H1 (cell line): ENCODE measurements at regions not wholly inside any gene's neighbourhood (a gene's known extent, or its start where the extent isn't known, plus 50 kb on each side); places are given as distances from the start of the nearest gene placed in this dataset.

Experiments
- CTCF ChIA-PET: fragments of 300-600 bp; sonication (Branson Sonifier 250); formaldehyde crosslinking; loops from one replicate; lab custom pipeline; 2021; ENCODE audit not compliant: partially characterized antibody; lab: Charles Lee
- POLR2A ChIA-PET: fragments of 300-600 bp; sonication (Branson Sonifier 250); formaldehyde crosslinking; loops from one replicate; lab custom pipeline; 2021; ENCODE audit warnings: inconsistent platforms; ENCODE audit not compliant: partially characterized antibody; lab: Charles Lee
- DNase-seq, 2 experiments: peaks; one replicate each; pipeline versions ENCODE4 v3.0.0 to v3.0.0-alpha.2; 2010 to 2022; ENCODE audit warnings: low spot score in 2 of 2, low read depth in 1 of 2, mixed read lengths in 1 of 2
- FAIRE-seq: peaks from 2 replicates; lab custom pipeline; 2011; peaks lifted over from hg19 to GRCh38; lab: Jason Lieb, UNC
- H2AFZ ChIP-seq: 2 replicates; pipeline ENCODE4 v1.8.1; 2012; ENCODE audit warnings: low read length, inconsistent platforms
- H2AK5ac ChIP-seq: 2 replicates; pipeline ENCODE4 v1.6.1; 2013; ENCODE audit warnings: low read depth, low read length
- H2BK120ac ChIP-seq: replicated peaks from 2 replicates; pipeline ENCODE3; 2013; ENCODE audit warnings: low read depth, low read length, inconsistent platforms
- H2BK12ac ChIP-seq: 2 replicates; pipeline ENCODE4 v1.6.1; 2013; ENCODE audit warnings: low read depth, low read length
- H2BK15ac ChIP-seq: 2 replicates; pipeline ENCODE4 v1.6.1; 2013; ENCODE audit warnings: low read length
- H2BK20ac ChIP-seq: 2 replicates; pipeline ENCODE4 v1.6.1; 2013; ENCODE audit warnings: low read length
- H2BK5ac ChIP-seq: 2 replicates; pipeline ENCODE4 v1.6.1; 2013; ENCODE audit warnings: low read depth, low read length
- H3K14ac ChIP-seq: 2 replicates; pipeline ENCODE4 v1.6.1; 2013; ENCODE audit warnings: inconsistent platforms; ENCODE audit not compliant: insufficient read length
- H3K18ac ChIP-seq: 2 replicates; pipeline ENCODE4 v1.6.1; 2013; ENCODE audit warnings: low read length; ENCODE audit errors: extremely low read depth
- H3K23ac ChIP-seq: 2 replicates; pipeline ENCODE4 v1.6.1; 2013; ENCODE audit warnings: inconsistent platforms; ENCODE audit not compliant: insufficient read length
- H3K23me2 ChIP-seq: 2 replicates; pipeline ENCODE4 v1.6.1; 2013; ENCODE audit warnings: low read depth, low read length
- H3K27ac ChIP-seq: 2 replicates; pipeline ENCODE4 v1.6.1; 2011; ENCODE audit warnings: low read depth, low read length, inconsistent platforms
- H3K27me3 ChIP-seq, 4 experiments: replicated peaks in 1 of 4; 1 replicate in 1 of 4; 2 replicates in 3 of 4; pipeline versions ENCODE4 v1.6.1 to v1.8.1; 2011 to 2013; ENCODE audit warnings: low read length in 3 of 4, mild to moderate bottlenecking in 3 of 4, inconsistent platforms in 2 of 4, mixed read lengths in 2 of 4, moderate library complexity in 1 of 4; ENCODE audit not compliant: control insufficient read depth in 3 of 4, insufficient read depth in 3 of 4; ENCODE audit errors: extremely low read depth in 1 of 4
- H3K36me3 ChIP-seq, 4 experiments: 2 replicates each; pipeline versions ENCODE4 v1.6.1 to v1.8.1; 2011 to 2013; ENCODE audit warnings: mild to moderate bottlenecking in 4 of 4, low read length in 3 of 4, moderate library complexity in 2 of 4, control low read depth in 1 of 4, inconsistent platforms in 1 of 4; ENCODE audit not compliant: insufficient read depth in 4 of 4, control insufficient read depth in 2 of 4
- H3K4ac ChIP-seq: replicated peaks from 2 replicates; pipeline ENCODE3; 2013; ENCODE audit warnings: low read length, low read depth, mixed read lengths, inconsistent platforms; ENCODE audit not compliant: insufficient read length
- H3K4me1 ChIP-seq, 4 experiments: replicated peaks in 1 of 4; 1 replicate in 1 of 4; 2 replicates in 3 of 4; pipeline versions ENCODE4 v1.6.1 to v1.8.1; 2011 to 2013; ENCODE audit warnings: low read length in 3 of 4, inconsistent platforms in 2 of 4, mixed read lengths in 1 of 4; ENCODE audit not compliant: insufficient read depth in 4 of 4, control insufficient read depth in 3 of 4
- H3K4me2 ChIP-seq, 2 experiments: 2 replicates each; pipeline versions ENCODE4 v1.6.1 to v1.8.1; 2011 to 2013; ENCODE audit warnings: low read depth in 2 of 2, low read length in 2 of 2, control low read depth in 1 of 2, inconsistent platforms in 1 of 2, mild to moderate bottlenecking in 1 of 2; ENCODE audit not compliant: insufficient read depth in 1 of 2
- H3K4me3 ChIP-seq, 4 experiments: fragments of 200-600, 300-600 bp in 1 of 4; sonication (generic), shearing (Covaris generic), sonication (Bioruptor Twin) in 1 of 4; 2 replicates each; pipeline versions ENCODE4 v1.5.1 to v1.8.1; 2011 to 2016; ENCODE audit warnings: low read length in 4 of 4, low read depth in 3 of 4, control low read depth in 2 of 4, inconsistent platforms in 2 of 4, mild to moderate bottlenecking in 2 of 4, mixed read lengths in 1 of 4, moderate library complexity in 1 of 4; ENCODE audit not compliant: insufficient read depth in 2 of 4; ENCODE audit errors: extremely low read depth in 1 of 4
- H3K56ac ChIP-seq: replicated peaks from 2 replicates; pipeline ENCODE3; 2013; ENCODE audit warnings: low read depth, mild to moderate bottlenecking, mixed read lengths, low read length, inconsistent platforms; ENCODE audit not compliant: insufficient read length
- H3K79me1 ChIP-seq: 2 replicates; pipeline ENCODE4 v1.6.1; 2013; ENCODE audit warnings: low read depth, low read length, control low read depth
- H3K79me2 ChIP-seq, 2 experiments: 2 replicates each; pipeline versions ENCODE4 v1.6.1 to v1.8.1; 2012 to 2013; ENCODE audit warnings: low read length in 2 of 2, mild to moderate bottlenecking in 2 of 2, inconsistent platforms in 1 of 2; ENCODE audit not compliant: insufficient read depth in 2 of 2, control insufficient read depth in 1 of 2
- H3K9ac ChIP-seq, 4 experiments: replicated peaks in 1 of 4; 1 replicate in 1 of 4; 2 replicates in 3 of 4; pipeline versions ENCODE4 v1.6.1 to v1.8.1; 2011 to 2013; ENCODE audit warnings: low read depth in 3 of 4, low read length in 3 of 4, control low read depth in 2 of 4, mild to moderate bottlenecking in 2 of 4, moderate library complexity in 2 of 4, inconsistent platforms in 1 of 4; ENCODE audit errors: extremely low read depth in 1 of 4
- H3K9me3 ChIP-seq, 2 experiments: 2 replicates each; pipeline versions ENCODE4 v1.6.1 to v1.8.1; 2012 to 2013; ENCODE audit warnings: mild to moderate bottlenecking in 2 of 2, moderate library complexity in 2 of 2, control low read depth in 1 of 2, inconsistent platforms in 1 of 2, low read depth in 1 of 2, low read length in 1 of 2, mixed read lengths in 1 of 2; ENCODE audit not compliant: insufficient read depth in 2 of 2
- H4K20me1 ChIP-seq, 2 experiments: replicated peaks in 1 of 2; 2 replicates each; pipeline versions ENCODE3 to v1.8.1; 2011 to 2013; ENCODE audit warnings: inconsistent platforms in 2 of 2, low read length in 2 of 2, mild to moderate bottlenecking in 1 of 2; ENCODE audit not compliant: insufficient read depth in 2 of 2, control insufficient read depth in 1 of 2
- H4K5ac ChIP-seq: 2 replicates; pipeline ENCODE4 v1.6.1; 2013; ENCODE audit warnings: low read length, low read depth, mixed read lengths, inconsistent platforms; ENCODE audit not compliant: insufficient read length
- H4K8ac ChIP-seq: 2 replicates; pipeline ENCODE4 v1.8.0; 2013; ENCODE audit warnings: mild to moderate bottlenecking, moderate library complexity, low read length, inconsistent platforms; ENCODE audit not compliant: insufficient read depth; ENCODE audit errors: extremely low read depth
- H4K91ac ChIP-seq: replicated peaks from 2 replicates; pipeline ENCODE3; 2013; ENCODE audit warnings: low read length, mixed read lengths, inconsistent platforms; ENCODE audit not compliant: insufficient read length
- ASH2L ChIP-seq: fragments of 200-600, 300-600 bp; sonication (generic); IDR thresholded peaks from one replicate; pipeline ENCODE4 v1.7.1; 2017; ENCODE audit warnings: low read length
- BCL11A ChIP-seq, 2 experiments: IDR thresholded peaks; one replicate each; pipeline ENCODE4 v1.6.1; 2011; ENCODE audit warnings: low read depth in 2 of 2, low read length in 2 of 2, mild to moderate bottlenecking in 2 of 2
- CBX5 ChIP-seq: fragments of 300-800, 300-1000 bp; sonication (generic); IDR thresholded peaks from 2 replicates; pipeline ENCODE4 v1.7.1; 2016; ENCODE audit warnings: antibody characterized with exemption, low read length, low read depth
- FOSL1 ChIP-seq: IDR thresholded peaks from 2 replicates; pipeline ENCODE4 v1.6.1; 2011; ENCODE audit warnings: mild to moderate bottlenecking, low read depth, low read length, moderate library complexity; ENCODE audit not compliant: insufficient read depth
- KDM1A ChIP-seq: fragments of 200-600, 300-600 bp; sonication (generic); IDR thresholded peaks from 2 replicates; pipeline ENCODE4 v1.7.1; 2016; ENCODE audit warnings: mild to moderate bottlenecking, low read length, borderline replicate concordance
- KDM4A ChIP-seq: IDR thresholded peaks from one replicate; pipeline ENCODE4 v1.7.1; 2012; ENCODE audit warnings: low read depth, mild to moderate bottlenecking, moderate library complexity, low read length, inconsistent platforms; ENCODE audit not compliant: severe bottlenecking
- NRF1 ChIP-seq: IDR thresholded peaks from 2 replicates; pipeline ENCODE4 v1.6.1; 2011; ENCODE audit warnings: mild to moderate bottlenecking, low read depth, low read length, improper control_type of control experiment
- PHF8 ChIP-seq: fragments of 200-600 bp; sonication (generic); conservative IDR thresholded peaks from 2 replicates; pipeline ENCODE4 v1.7.1; 2012; ENCODE audit warnings: low read depth, mild to moderate bottlenecking, inconsistent platforms, low read length, moderate library complexity
- RBBP5 ChIP-seq: IDR thresholded peaks from 2 replicates; pipeline ENCODE4 v1.7.1; 2012; ENCODE audit warnings: low read depth, mild to moderate bottlenecking, inconsistent platforms, low read length, moderate library complexity, borderline replicate concordance
- SIRT6 ChIP-seq: IDR thresholded peaks from one replicate; pipeline ENCODE4 v1.7.1; 2012; ENCODE audit warnings: low read length, inconsistent platforms
- TAF1 ChIP-seq: IDR thresholded peaks from 2 replicates; pipeline ENCODE4 v1.6.1; 2011; ENCODE audit warnings: mild to moderate bottlenecking, low read depth, low read length
- TAF7 ChIP-seq: optimal IDR thresholded peaks from 2 replicates; pipeline ENCODE3; 2011; ENCODE audit warnings: low read depth, mild to moderate bottlenecking, inconsistent platforms, low read length, moderate library complexity, borderline replicate concordance
- TEAD4 ChIP-seq: IDR thresholded peaks from 2 replicates; pipeline ENCODE4 v1.6.1; 2012; ENCODE audit warnings: low read depth, low read length, inconsistent platforms, mixed read lengths
- WGBS, 2 experiments: shearing (Covaris generic) in 1 of 2; methylation state at CpG; one replicate each; pipeline versions ENCODE4 v1.1.6 to v1.1.7; 2013 to 2015; ENCODE audit warnings: low lambda C conversion rate in 2 of 2, mixed read lengths in 2 of 2, inconsistent platforms in 1 of 2, low coverage in 1 of 2, missing lambda C conversion rate in 1 of 2; ENCODE audit not compliant: insufficient replicate concordance in 2 of 2, insufficient coverage in 1 of 2, insufficient read length in 1 of 2; ENCODE audit errors: extremely low coverage in 1 of 2, missing lambda C conversion rate in 1 of 2; 5-methylcytosine and 5-hydroxymethylcytosine counted together
- TF ChIP-seq, protein P1 (sequence below): IDR thresholded peaks from 2 replicates; pipeline ENCODE4 v1.6.1; 2012; ENCODE audit warnings: inconsistent platforms

DNA sequence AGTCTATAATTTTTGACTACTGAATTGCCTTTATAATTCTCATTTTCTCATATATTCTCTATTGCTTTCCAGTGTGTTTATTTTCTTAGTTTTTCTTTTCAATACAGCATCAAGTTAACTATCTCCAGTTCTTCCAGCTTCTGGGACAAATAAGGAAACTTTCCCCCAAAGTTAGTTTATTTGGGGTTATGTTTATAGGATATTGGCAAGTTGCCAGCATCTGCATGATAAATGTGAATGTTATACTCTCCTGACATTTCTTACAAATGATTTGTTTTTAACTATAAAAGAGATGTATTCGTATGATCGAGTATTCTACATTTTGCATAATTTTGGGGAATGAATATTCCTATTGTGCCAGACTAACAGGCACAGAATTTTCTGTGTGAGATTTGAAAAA, 140.6 kb upstream of the KCNJ3 start:
- H4K91ac ChIP-seq = no peak overlapping the region
- H2AK5ac ChIP-seq = no peak overlapping the region
- no peak overlapping the region for H2BK15ac ChIP-seq
- no peak overlapping the region for H3K4me3 ChIP-seq
- no peak overlapping the region for H2BK120ac ChIP-seq
- H3K56ac ChIP-seq = no peak overlapping the region
- no peak overlapping the region for H3K23ac ChIP-seq
- CTCF ChIA-PET = no interaction called here
- H3K79me1 ChIP-seq = no peaks in the 10 kb centered on the region
- no peak overlapping the region for H2AFZ ChIP-seq
- H3K4me2 ChIP-seq = no peak overlapping the region
- no peaks in the 10 kb centered on the region for H3K23me2 ChIP-seq
- no peak overlapping the region for H4K8ac ChIP-seq
- H2BK5ac ChIP-seq = no peak overlapping the region
- H3K9ac ChIP-seq = no peak overlapping the region
- no peaks in the 10 kb centered on the region for H3K27me3 ChIP-seq
- no peak overlapping the region for H2BK12ac ChIP-seq
- no peak overlapping the region for H3K4ac ChIP-seq
- POLR2A ChIA-PET = no interaction called here
- no peak overlapping the region for H2BK20ac ChIP-seq
- H3K27ac ChIP-seq = no peak overlapping the region
- H3K36me3 ChIP-seq = no peaks in the 10 kb centered on the region
- H3K79me2 ChIP-seq = no peaks in the 10 kb centered on the region
- 96% methylated on average over 2 of the region's 2 CpGs; no CpG with 5 or more reads in 1 of the 2 experiments for WGBS, 2 experiments
- no peak overlapping the region for H3K18ac ChIP-seq
- H3K4me1 ChIP-seq = no peaks in the 10 kb centered on the region
- no peak overlapping the region for H3K14ac ChIP-seq
- H4K20me1 ChIP-seq = no peaks in the 10 kb centered on the region
- DNase-seq (no peak), FAIRE-seq (no peak)
- peaks cover 0 to 3% of the 10 kb centered on the region in 2 experiments; a peak in 1 of 4 replicates for H3K9me3 ChIP-seq
- H4K5ac ChIP-seq = no peak overlapping the region
- TF ChIP-seq RBBP5 = no peak
- TF ChIP-seq SIRT6 = no peak
- TF ChIP-seq PHF8 = no peak
- no peak for TF ChIP-seq ASH2L
- TF ChIP-seq KDM1A = no peak
- no peak for TF ChIP-seq TAF1
- TF ChIP-seq TEAD4 = no peak
- TF ChIP-seq, protein P1, sequence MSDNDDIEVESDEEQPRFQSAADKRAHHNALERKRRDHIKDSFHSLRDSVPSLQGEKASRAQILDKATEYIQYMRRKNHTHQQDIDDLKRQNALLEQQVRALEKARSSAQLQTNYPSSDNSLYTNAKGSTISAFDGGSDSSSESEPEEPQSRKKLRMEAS = no peak
- TF ChIP-seq BCL11A (IDR thresholded peaks at IDR 0.05; ENCODE audit: low read depth in 2 of 2, low read length in 2 of 2) = no peak
- no peak for TF ChIP-seq CBX5
- TF ChIP-seq KDM4A = no peak
- TF ChIP-seq NRF1 = no peak
- no peak for TF ChIP-seq TAF7
- no peak for TF ChIP-seq FOSL1
